ENCODE measurements at regions not wholly inside any gene's neighbourhood (a gene's known extent, or its start where the extent isn't known, plus 50 kb on each side); places are given as distances from the start of the nearest gene placed in this dataset.

DNA sequence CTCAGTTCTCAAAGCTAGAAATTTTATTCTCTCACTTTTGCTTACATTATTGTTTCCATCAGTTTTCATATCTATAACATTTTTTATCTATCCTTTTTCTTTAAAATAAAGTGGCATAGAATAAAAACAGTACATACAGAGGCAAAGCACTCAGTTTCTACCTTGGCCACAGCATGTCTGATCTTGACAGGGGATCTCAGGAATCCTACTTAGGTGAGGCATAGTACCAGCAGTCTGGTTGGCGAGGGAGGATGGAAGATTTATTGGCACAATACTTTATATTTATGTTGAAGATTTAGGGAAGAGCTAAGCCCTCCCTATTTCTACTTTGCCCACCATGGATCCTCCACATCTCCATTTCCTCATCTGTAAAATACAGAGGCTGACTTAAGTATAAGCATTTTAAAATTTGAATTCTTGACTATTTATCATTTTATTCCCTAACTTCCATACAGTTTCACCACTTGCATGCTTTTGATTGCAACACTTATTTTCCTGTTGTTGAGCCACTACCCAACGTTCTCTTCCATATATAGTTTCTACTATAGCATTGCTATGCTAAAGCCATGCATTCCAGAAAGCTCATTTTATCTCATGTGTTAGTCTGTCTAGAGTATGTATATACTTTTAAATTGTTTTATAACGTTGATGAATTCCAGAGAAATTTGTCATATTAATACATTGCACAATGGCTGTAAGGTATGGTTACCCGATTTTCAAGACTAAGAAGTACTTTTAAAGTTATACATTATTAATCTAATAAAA, 506.7 kb downstream of the KCTD12 start:
- no peak for TF ChIP-seq CTCF (IDR thresholded peaks at IDR 0.05)

DNA sequence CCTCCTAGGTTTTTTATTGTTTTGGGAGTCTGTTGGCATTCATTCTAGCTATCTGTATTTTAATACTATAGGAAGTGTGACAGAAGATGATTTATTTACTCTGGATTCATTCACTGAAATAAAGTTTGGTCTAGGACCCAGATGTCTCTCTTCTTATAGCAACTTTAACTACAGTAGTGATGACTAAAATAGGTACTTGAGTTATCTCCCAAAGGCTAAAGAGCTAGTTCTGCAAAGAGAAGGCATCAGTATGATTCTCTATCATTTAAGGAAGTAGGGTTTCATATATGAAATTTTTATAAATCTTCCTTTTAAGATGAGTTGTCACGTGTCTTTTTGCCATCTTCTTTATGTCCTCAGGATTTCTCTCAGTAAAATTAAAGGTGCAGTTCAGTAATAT, 507.4 kb downstream of the KCTD12 start:
- H3K27me3 ChIP-seq, result no peaks in the 10 kb centered on the region
- no peaks in the 10 kb centered on the region for H3K36me3 ChIP-seq
- DNase-seq (no peak), ATAC-seq (no peak)
- TF ChIP-seq CTCF (IDR thresholded peaks at IDR 0.05), result no peak
- no peak overlapping the region for H3K4me3 ChIP-seq
- intact Hi-C loops (cut with DNase I), result no loop called here
- no peaks in the 10 kb centered on the region for H3K9me3 ChIP-seq
- H3K4me1 ChIP-seq, result peaks cover 5% of the 10 kb centered on the region
- no peak overlapping the region for H3K27ac ChIP-seq

More for the DNA sequence above, 506.7 kb downstream of the KCTD12 start:
- Histone ChIP-seq H3K4me3 (no peak overlapping the region), H3K27ac (no peak overlapping the region), H3K4me1 (peaks cover 8% of the 10 kb centered on the region), H3K36me3 (no peaks in the 10 kb centered on the region), H3K27me3 (no peaks in the 10 kb centered on the region), H3K9me3 (no peaks in the 10 kb centered on the region)
- intact Hi-C loops (cut with DNase I), result no loop called here
- DNase-seq (no peak), ATAC-seq (no peak)

DNA sequence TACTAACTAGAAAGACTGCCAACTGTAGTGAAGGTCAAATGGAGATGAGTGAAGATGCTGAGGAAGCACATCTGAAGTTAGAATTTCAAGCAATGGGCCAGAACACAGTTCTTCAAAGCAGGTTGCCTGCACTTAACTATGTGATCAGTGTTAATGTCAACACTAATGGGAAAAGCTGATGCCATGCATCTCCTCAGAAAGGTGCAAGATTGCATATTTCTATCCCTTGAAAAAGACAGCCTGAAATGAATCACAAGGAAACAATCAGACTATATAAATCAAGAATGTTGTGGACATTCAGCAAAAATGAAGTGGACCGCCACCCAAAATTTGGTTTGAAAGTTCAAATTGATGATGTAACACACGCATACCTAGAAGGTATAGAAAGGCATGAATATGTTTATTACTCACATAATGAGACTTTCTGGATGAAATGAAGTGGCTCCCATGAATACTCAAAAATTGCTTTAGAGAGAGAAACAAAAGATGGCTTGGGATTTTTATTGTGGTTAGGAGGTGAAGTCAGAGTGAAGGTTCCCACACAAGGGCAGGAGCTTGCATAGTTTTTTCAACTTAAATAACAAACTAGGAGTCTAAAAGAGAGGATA, 522.4 kb downstream of the KCTD12 start:
- DNase-seq (no peak), ATAC-seq (no peak)
- H3K36me3 ChIP-seq, result no peaks in the 10 kb centered on the region

DNA sequence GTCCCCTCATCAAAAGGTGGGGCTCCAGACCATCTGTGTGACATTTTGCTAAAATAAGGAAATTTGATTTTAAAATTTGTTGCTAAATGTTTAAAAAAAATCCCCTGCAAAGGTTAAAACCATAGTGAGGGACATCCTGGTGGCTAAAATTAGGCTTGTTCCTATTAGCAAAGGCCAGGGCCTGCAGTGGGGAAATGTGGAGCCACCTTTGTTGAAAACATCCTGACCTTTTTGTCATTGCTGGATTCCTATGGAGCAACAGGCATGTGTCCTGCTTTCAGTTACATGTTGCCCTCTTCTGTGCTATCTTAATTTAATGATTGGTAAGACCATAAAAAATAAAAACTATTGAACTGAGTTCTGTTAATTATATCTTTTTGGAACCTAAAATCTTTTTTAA, 524.3 kb downstream of the KCTD12 start:
- ATAC-seq (no peak), DNase-seq (no peak)
- no peak overlapping the region for H3K27ac ChIP-seq
- no peaks in the 10 kb centered on the region for H3K9me3 ChIP-seq
- no peaks in the 10 kb centered on the region for H3K4me1 ChIP-seq
- intact Hi-C loops (cut with DNase I), result no loop called here
- TF ChIP-seq CTCF (IDR thresholded peaks at IDR 0.05), result no peak
- no peak overlapping the region for H3K4me3 ChIP-seq
- H3K36me3 ChIP-seq, result no peaks in the 10 kb centered on the region
- no peaks in the 10 kb centered on the region for H3K27me3 ChIP-seq

More for the DNA sequence above, 522.4 kb downstream of the KCTD12 start:
- Histone ChIP-seq H3K27me3 (no peaks in the 10 kb centered on the region), H3K9me3 (no peaks in the 10 kb centered on the region), H3K4me1 (no peaks in the 10 kb centered on the region), H3K27ac (no peak overlapping the region), H3K4me3 (no peak overlapping the region)
- TF ChIP-seq CTCF (IDR thresholded peaks at IDR 0.05), result no peak
- intact Hi-C loops (cut with DNase I), result no loop called here

- intact Hi-C loops (cut with DNase I), result no loop called here
- H3K4me1 ChIP-seq, result no peaks in the 10 kb centered on the region
- H3K27ac ChIP-seq, result no peak overlapping the region
- H3K9me3 ChIP-seq, result no peaks in the 10 kb centered on the region
- ATAC-seq, result no peak
- H3K4me3 ChIP-seq, result no peak overlapping the region
- H3K36me3 ChIP-seq, result no peaks in the 10 kb centered on the region
- TF ChIP-seq CTCF (IDR thresholded peaks at IDR 0.05), result no peak
- no peaks in the 10 kb centered on the region for H3K27me3 ChIP-seq
- DNase-seq, result no peak
These were observed 534.5 kb downstream of the KCTD12 start for GRCh38 chr13:76351541-76352229.
